ENCODE measurements at regions not wholly inside any gene's neighbourhood (a gene's known extent, or its start where the extent isn't known, plus 50 kb on each side); places are given as distances from the start of the nearest gene placed in this dataset.

GRCh38 chr5:116825486-116825885 lies 250.9 kb upstream of the SEMA6A start:
- no peaks in the 10 kb centered on the region for H3K9me1 ChIP-seq (replicated peaks; ENCODE audit: control insufficient read depth, extremely low read depth, insufficient read depth, low read length)
- intact Hi-C loops (cut with micrococcal nuclease) (no loop called here), dilution Hi-C loops (cut with MboI; ENCODE audit: extremely low pct_ligation_motif_present, low sequenced_read_pairs) (no loop called here)
- CTCF ChIA-PET = no interaction called here
- TF ChIP-seq JUN (IDR thresholded peaks at IDR 0.05; ENCODE audit: borderline replicate concordance, insufficient read depth, insufficient read length, low read depth) = no peak
- TF ChIP-seq, protein P1, sequence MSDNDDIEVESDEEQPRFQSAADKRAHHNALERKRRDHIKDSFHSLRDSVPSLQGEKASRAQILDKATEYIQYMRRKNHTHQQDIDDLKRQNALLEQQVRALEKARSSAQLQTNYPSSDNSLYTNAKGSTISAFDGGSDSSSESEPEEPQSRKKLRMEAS (IDR thresholded peaks at IDR 0.05; ENCODE audit: insufficient read depth, insufficient read length) = no peak
- no peak for TF ChIP-seq MYC (IDR thresholded peaks at IDR 0.05; ENCODE audit: low read depth, low read length)
- no peak for TF ChIP-seq CTCF (IDR thresholded peaks at IDR 0.05; ENCODE audit: extremely low read depth in 1 of 2, insufficient read depth in 1 of 2, low read depth in 1 of 2, low read length in 2 of 2)
- TF ChIP-seq POLR2AphosphoS5 (IDR thresholded peaks at IDR 0.05; ENCODE audit: insufficient read depth, low read depth, low read length) = no peak
- TF ChIP-seq EZH2 (IDR thresholded peaks at IDR 0.05; ENCODE audit: borderline replicate concordance, low read depth, low read length, severe bottlenecking) = no peak
- TF ChIP-seq FOS (IDR thresholded peaks at IDR 0.05; ENCODE audit: borderline replicate concordance, insufficient read depth, low read length) = no peak
- TF ChIP-seq GATA2 (IDR thresholded peaks at IDR 0.05; ENCODE audit: insufficient read depth, insufficient read length, low read depth, low read length) = no peak
- H3K4me1 ChIP-seq (ENCODE audit: control insufficient read depth, extremely low read depth, insufficient read depth, low read length) = no peaks in the 10 kb centered on the region
- no peaks in the 10 kb centered on the region for H4K20me1 ChIP-seq (replicated peaks; ENCODE audit: control insufficient read depth, extremely low read depth, insufficient read depth, low read length)
- no TSS peak for BruUV-seq (replicated peaks)
- H3K9me3 ChIP-seq (replicated peaks; ENCODE audit: control insufficient read depth, insufficient read depth, low read length) = no peaks in the 10 kb centered on the region
- FAIRE-seq (no peak), DNase-seq (ENCODE audit: low read depth, low spot score) (no peak)
- no peaks in the 10 kb centered on the region for H3K79me2 ChIP-seq (ENCODE audit: control insufficient read depth, insufficient read depth, low read length)
- no peaks in the 10 kb centered on the region for H3K36me3 ChIP-seq (ENCODE audit: control insufficient read depth in 2 of 2, extremely low read depth in 1 of 2, insufficient read depth in 2 of 2, low read length in 2 of 2)
- no peak overlapping the region for H3K4me3 ChIP-seq (replicated peaks in 1 of 3; ENCODE audit: insufficient read depth in 1 of 3, low read depth in 1 of 3, low read length in 3 of 3)
- POLR2A ChIA-PET = no interaction called here
- no peaks in the 10 kb centered on the region for H3K27me3 ChIP-seq (ENCODE audit: control insufficient read depth in 2 of 2, insufficient read depth in 2 of 2, low read length in 2 of 2)
- H3K27ac ChIP-seq (ENCODE audit: insufficient read depth, low read depth, low read length) = no peak overlapping the region
- no peak overlapping the region for H2AFZ ChIP-seq (ENCODE audit: low read depth, low read length)
- no peak overlapping the region for H3K4me2 ChIP-seq (ENCODE audit: insufficient read depth, low read length)
- no peak overlapping the region for H3K9ac ChIP-seq (replicated peaks; ENCODE audit: extremely low read depth, insufficient read depth, low read length)
